ENCODE measurements at regions not wholly inside any gene's neighbourhood (a gene's known extent, or its start where the extent isn't known, plus 50 kb on each side); places are given as distances from the start of the nearest gene placed in this dataset.

GRCh38 chr13:107534548-107534947, 680.8 kb downstream of the LIG4 start:
- CTCF ChIA-PET: no interaction called here
- POLR2A ChIA-PET: no interaction called here

- CTCF ChIA-PET: no interaction called here
These were observed 683.5 kb downstream of the LIG4 start for GRCh38 chr13:107531816-107532215.

GRCh38 chr13:107531180-107531579, 684.2 kb downstream of the LIG4 start:
- ChIA-PET CTCF (no interaction called here), POLR2A (no interaction called here)

More at GRCh38 chr13:107531816-107532215, 683.5 kb downstream of the LIG4 start:
- POLR2A ChIA-PET: no interaction called here

DNA sequence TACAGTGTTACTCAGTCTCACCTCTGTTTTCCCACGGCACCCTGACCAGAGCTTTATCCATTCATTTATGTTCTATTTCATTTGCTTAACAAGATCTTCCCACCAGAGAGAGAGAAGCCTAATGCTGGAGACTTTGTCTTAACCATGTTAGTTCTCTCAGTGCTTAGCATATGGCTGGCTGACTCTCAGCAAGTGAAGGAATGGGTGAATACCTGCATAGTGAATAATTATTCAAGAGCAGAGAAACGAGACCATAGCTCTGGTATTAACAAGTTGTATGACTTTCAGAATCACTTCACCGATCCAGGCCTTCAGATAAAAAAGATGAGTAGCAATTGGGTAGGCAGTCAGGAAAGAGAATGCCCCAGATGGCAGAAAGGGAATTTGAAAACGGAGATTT, 686.3 kb downstream of the LIG4 start:
- ChIA-PET CTCF (no interaction called here), POLR2A (no interaction called here)

DNA sequence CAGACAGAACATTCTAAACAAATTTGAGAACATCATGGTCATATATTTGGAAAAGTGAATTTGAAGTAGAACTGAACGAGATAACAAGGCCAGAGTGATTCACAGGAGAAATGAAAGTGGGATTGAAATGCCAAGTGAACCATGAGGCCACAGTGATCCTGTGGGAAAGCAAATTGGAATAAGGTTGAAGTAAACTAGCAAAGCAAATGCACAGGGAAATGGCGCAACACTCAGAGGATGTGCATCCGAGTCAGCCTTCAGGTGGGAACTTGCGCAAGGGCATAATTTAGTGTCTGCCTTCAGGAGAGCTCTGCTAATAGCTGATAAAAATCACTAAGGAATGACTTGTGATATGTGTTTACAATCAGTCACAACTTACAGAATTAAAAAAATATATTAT, 696.6 kb downstream of the LIG4 start:
- POLR2A ChIA-PET: no interaction called here
- CTCF ChIA-PET: no interaction called here

DNA sequence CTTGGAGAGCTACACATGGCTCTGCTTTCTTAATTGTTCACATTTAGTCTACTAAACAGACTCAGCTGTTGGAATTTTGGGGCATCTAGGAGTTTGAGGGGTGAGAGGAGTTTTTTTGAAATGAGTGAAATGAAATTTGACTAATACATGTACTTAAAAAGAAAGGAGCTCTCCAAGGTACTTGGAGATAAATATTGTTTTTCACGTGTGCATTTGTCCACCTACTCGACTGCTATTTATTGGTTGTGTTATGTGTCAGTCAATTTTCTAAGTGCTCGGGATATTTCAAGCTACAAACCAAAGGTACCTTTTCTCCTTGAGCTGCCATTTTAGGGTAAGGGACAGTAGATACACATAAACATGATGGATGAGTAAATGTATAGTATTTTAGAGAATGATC, 697.0 kb downstream of the LIG4 start:
- CTCF ChIA-PET: no interaction called here
- POLR2A ChIA-PET: no interaction called here

DNA sequence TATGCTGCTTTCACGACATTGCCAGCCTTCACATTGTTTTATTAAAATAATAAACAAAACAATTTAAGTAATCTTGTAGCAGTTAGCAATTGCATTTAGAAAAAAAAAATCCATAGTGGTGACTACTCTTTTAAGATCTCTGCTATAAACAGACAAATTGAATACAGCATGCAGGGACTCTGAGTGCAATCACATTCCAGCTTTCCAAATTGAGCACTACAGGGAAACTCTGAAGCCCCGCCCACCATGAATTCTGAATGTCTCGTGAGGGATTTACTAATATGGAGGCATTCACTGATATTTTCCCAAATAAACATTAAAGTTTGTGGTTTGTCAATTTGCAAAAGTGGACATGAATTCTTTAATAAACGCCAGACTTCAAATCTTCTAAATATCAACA, 698.8 kb downstream of the LIG4 start:
- ChIA-PET CTCF (no interaction called here), POLR2A (no interaction called here)

- CTCF ChIA-PET: no interaction called here
- POLR2A ChIA-PET: no interaction called here
These were observed 702.8 kb downstream of the LIG4 start for GRCh38 chr13:107512551-107512950.

- CTCF ChIA-PET: no interaction called here
- POLR2A ChIA-PET: no interaction called here
These were observed 717.7 kb downstream of the LIG4 start for GRCh38 chr13:107497661-107498060.

- CTCF ChIA-PET: no interaction called here
- POLR2A ChIA-PET: no interaction called here
These were observed 722.1 kb downstream of the LIG4 start for GRCh38 chr13:107493266-107493665.

GRCh38 chr13:107482688-107483087, 732.6 kb downstream of the LIG4 start:
- ChIA-PET POLR2A (no interaction called here), CTCF (no interaction called here)

- CTCF ChIA-PET: no interaction called here
- POLR2A ChIA-PET: no interaction called here
These were observed 735.2 kb downstream of the LIG4 start for GRCh38 chr13:107480130-107480529.

- CTCF ChIA-PET: no interaction called here
- POLR2A ChIA-PET: no interaction called here
These were observed 737.5 kb downstream of the LIG4 start for GRCh38 chr13:107477772-107478379.

DNA sequence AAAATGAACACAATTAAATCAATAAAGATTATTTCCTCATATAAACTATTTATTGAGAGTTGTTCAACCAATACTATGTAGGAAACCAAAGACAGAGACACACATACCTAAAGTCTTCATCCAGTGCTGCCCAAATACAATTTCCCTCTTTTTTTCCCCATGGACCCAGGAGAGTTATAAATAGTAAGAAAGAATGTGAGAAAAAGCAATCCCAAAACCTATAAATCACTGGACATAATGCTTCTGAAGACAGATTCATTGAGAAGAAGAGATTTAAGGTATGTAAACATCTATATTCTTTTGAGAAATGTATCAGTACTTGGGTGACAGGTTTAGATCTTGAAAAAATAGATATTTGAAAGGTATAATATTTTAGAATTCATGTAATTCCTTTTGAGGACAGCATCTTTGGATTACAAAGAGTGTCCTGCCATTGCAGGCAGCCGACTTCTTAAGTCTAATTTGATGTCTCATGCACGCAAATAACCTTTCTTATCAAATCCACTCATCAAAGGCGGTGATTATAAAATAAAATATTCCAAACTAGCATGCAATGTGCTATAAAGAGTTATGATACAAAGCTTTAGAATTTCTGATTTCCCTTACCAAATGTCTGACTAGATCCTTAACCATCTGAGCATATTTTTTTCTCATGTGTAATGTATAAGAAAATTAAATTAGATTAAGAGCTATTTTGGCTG, 739.4 kb downstream of the LIG4 start:
- POLR2A ChIA-PET: no interaction called here

GRCh38 chr13:107473253-107473652, 742.1 kb downstream of the LIG4 start:
- CTCF ChIA-PET: no interaction called here
- POLR2A ChIA-PET: no interaction called here

More for the DNA sequence above, 739.4 kb downstream of the LIG4 start:
- CTCF ChIA-PET: no interaction called here

DNA sequence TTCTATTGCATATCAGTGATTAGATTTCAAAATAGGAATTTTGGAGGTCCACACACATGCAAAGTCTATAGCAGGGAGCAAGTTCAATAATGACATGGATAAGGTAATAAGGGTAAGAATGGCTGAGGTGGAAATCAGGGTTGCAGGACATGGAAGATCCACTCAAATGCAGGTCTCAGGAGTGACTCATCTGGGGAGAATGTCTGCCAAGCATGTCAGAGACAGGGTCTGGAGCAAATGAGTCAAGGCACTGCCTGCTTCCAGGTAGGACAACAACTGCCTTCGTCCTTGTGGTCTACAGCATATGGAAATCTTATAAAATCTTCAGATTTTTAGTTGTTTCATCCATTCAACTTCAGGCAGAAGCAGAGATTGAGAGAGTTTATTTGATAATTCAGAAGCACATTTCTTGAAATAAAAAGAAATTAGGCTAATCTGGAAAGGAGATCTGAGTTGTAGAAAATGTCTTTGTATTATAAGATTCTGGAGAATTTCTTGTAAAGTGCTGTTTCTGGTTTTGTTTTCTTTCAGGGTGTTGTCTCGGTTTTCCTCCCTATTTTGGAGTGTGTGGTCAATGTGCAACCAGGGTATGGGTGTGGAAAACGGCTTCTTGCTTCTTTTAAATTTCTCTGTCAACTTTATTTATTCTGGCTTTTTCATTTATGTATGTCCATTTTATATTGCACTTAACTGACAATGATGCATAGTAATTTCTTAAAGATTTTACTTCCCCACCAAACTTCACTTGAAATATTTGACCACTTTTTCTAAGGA, 748.8 kb downstream of the LIG4 start:
- ChIA-PET CTCF (no interaction called here), POLR2A (no interaction called here)

- CTCF ChIA-PET: no interaction called here
- POLR2A ChIA-PET: no interaction called here
These were observed 752.8 kb downstream of the LIG4 start for GRCh38 chr13:107462501-107462900.

DNA sequence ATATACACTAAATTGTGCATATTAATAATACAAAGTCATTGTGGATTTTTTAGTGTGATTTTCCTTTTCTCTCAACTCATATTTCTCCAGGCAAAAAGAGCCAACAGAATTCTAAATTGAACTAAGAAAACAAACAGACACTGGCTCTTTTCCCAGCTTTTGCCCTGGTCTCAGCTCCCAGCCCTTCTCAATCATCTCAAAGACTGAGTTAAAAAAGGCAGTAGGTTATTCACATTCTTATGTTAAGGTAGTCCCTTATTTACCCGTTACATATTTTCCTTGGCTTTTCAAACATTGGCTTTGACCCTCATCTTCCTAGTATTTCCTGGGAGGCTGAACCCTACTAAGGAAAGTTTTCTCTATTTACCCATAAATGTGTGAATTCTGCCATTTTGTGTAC, 753.6 kb downstream of the LIG4 start:
- ChIA-PET CTCF (no interaction called here), POLR2A (no interaction called here)

DNA sequence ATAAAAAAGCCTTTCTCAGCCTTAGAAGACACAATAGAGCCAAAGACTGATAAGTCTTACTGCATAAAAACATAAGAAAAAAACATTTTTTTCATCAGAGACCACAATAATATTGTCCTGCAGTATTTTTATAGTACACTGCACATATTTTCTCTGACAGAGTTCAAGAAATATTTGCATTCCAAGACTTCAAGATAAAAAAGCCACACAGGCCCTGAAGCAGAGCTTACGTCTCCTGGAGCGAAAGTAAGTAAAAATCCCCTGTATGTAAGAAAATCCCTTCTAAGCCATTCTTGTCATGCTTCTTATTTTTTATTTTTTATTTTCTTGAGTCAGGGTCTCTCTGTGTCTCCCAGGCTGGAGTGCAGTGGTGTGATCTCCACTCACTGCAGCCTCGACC, 755.9 kb downstream of the LIG4 start:
- ChIA-PET CTCF (no interaction called here), POLR2A (no interaction called here)

GRCh38 chr13:107458269-107458668, 757.1 kb downstream of the LIG4 start:
- POLR2A ChIA-PET: no interaction called here
- CTCF ChIA-PET: interaction anchor here (0.6 kb wide), 1 partner anchor 11 kb away, joined by 4 read pairs; no protein-coding TSS in a partner anchor

- POLR2A ChIA-PET: no interaction called here
- CTCF ChIA-PET: interaction anchor here (0.6 kb wide), 1 partner anchor 12 kb away, joined by 4 read pairs; no protein-coding TSS in a partner anchor
These were observed 757.6 kb downstream of the LIG4 start for GRCh38 chr13:107457686-107458085.
